DMS153 (cell line): ENCODE measurements at regions not wholly inside any gene's neighbourhood (a gene's known extent, or its start where the extent isn't known, plus 50 kb on each side); places are given as distances from the start of the nearest gene placed in this dataset.

Experiments
- DNase-seq: peaks from one replicate; lab custom pipeline; 2025; lab: John Stamatoyannopoulos, UW

DNA sequence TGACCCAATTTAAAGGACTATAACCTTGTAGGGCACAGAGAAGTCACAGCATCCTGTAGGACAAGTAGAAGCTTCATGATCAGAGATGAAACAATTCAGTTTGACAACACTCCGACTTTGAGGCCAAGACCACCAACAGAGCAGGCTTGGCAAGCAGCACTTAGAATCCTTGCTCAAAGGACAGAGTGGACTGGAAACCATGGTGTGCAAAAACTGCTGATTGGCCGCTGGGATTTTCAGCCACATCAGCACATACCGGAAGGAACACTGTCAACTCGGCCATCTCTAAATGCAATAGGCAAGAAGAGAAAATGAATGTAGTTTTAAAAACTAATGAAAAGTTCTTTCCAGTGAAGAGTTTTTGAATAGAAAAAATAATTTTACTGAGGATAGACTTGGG lies 92.0 kb upstream of the PRMT6 start:
- DNase-seq, result no peak

GRCh38 chr1:106968644-106969043 lies 87.8 kb upstream of the PRMT6 start:
- DNase-seq, result no peak

DNA sequence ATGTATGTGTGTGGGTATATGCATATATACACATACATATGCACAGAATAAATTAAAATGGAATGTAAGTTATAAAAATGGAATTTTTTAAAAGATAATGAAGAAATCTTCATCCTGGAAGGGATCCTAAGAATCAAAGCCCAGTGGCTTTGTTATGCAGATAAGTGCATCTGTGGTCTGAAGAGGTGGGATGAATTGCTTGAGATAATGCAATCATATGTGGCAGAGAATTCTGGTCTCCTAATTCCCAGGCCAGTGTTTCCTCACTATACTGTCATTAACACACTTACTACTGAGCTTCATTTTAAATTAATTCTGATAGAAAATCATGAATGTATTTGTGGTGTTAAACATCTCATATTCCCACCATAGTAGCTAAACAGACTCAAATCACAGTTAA lies 86.7 kb upstream of the PRMT6 start:
- DNase-seq, result no peak

DNA sequence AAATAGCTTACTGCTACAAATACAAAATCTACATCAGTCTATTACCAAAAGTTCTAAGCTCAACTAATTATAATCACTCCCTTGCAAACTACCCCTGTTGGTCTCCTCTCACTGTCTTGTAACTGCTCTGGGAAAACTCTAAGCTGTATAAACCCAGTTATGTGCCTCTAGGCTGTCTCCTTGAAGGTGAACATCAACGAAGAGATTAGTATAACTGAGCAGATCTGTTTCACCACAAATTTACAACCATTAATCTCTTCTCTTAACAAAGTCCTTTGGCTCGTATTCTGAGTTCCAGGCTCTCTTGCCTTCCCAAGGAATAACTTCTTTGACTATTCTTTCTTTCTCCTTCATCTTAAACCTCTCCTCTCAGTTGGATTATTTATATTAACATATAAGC lies 84.4 kb upstream of the PRMT6 start:
- DNase-seq, result no peak

- DNase-seq, result no peak
These were observed 80.5 kb upstream of the PRMT6 start for GRCh38 chr1:106975944-106976343.

- no peak for DNase-seq
These were observed 77.8 kb upstream of the PRMT6 start for GRCh38 chr1:106978477-106979322.

GRCh38 chr1:106979371-106979770 lies 77.1 kb upstream of the PRMT6 start:
- no peak for DNase-seq

- no peak for DNase-seq
These were observed 76.4 kb upstream of the PRMT6 start for GRCh38 chr1:106980121-106980520.

DNA sequence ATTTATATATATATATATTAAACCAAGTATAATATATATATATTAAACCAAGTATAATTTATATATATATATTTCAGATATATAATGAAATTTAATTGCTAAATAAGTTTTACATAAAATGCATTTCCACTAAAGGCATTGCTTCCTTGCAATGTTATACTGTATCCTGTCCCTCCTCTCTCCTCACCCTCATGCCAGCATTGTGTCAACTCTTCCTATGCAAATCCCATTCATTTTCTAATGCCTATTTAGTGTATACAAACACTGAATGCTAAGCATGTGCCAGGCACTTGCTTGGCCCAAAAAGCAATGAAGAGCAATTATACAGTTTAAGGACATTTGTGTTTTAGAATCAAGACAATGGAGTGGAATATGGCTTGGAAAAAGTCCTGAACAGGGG lies 71.7 kb upstream of the PRMT6 start:
- no peak for DNase-seq

DNA sequence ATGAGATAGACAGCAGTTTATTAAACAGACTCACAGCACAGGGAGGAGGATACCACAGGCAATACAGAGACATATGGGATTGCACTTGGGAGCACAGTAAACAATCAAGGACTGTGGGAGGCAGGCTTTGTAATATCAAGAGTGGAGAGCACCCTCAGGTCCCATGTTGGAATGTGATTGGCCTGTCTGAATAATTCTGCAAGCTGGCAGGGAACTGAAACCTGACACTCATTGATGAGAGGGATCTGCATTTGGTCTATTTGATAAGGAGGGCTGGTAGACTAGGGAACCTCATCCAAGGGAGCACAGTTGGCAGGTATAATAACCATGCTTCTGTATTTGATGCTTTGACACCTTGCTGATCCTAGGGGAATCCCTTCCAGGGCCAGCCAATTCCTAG lies 69.9 kb upstream of the PRMT6 start:
- DNase-seq, result peak; percentile 18

DNA sequence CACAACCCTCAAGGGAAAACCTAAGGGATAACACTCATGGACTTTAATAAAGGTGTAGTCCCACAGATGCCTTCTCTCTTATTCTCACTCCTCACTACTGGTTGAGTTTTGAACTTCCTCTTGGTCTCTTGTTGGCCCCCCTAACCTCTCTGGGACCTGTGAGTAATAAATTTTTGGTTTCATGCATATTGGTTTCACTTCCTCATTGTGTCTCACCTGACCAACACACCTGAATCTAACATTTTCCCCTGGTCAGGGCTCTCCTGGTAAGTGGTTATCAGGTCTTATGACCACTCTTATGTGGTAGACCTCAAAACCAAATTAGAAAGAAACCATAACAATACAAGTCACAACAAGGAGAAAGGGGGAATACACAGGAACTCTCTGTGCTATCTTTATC lies 60.5 kb upstream of the PRMT6 start:
- DNase-seq, result no peak

GRCh38 chr1:106998431-106999002 lies 58.0 kb upstream of the PRMT6 start:
- peak; percentile 15 for DNase-seq

DNA sequence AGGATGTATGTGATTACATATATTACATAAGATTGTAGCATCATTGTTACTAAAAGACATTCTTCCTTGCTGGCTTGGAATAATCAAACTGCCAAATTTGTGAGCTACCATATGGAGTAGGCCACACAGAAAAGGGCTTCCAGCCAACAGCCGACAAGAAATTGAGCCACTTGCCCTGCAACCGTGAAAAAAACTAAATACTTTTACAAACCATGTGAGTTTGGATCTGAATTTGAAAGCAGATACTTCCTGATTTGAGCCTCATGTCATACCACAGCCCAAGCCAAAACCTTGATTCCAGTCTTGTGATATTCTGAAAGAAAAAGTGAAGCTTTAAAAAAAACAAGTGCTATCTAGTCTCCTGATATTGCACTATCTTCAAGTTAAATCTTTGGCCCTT lies 55.6 kb upstream of the PRMT6 start:
- DNase-seq, result no peak

- DNase-seq, result no peak
These were observed 52.5 kb upstream of the PRMT6 start for GRCh38 chr1:107003972-107004371.

- DNase-seq, result no peak
These were observed 52.1 kb upstream of the PRMT6 start for GRCh38 chr1:107004421-107004820.
